ENCODE measurements at regions not wholly inside any gene's neighbourhood (a gene's known extent, or its start where the extent isn't known, plus 50 kb on each side); places are given as distances from the start of the nearest gene placed in this dataset.
A peak's percentile ranks its signal among the peaks of the same experiment; 100 is the strongest.

GRCh38 chr14:50020799-50021198, 95.6 kb downstream of the VCPKMT start:
- DNase-seq (ENCODE audit: low spot score in 2 of 2): no peak
- no peak for TF ChIP-seq POLR2A (IDR thresholded peaks at IDR 0.05)
- TF ChIP-seq, protein P1, sequence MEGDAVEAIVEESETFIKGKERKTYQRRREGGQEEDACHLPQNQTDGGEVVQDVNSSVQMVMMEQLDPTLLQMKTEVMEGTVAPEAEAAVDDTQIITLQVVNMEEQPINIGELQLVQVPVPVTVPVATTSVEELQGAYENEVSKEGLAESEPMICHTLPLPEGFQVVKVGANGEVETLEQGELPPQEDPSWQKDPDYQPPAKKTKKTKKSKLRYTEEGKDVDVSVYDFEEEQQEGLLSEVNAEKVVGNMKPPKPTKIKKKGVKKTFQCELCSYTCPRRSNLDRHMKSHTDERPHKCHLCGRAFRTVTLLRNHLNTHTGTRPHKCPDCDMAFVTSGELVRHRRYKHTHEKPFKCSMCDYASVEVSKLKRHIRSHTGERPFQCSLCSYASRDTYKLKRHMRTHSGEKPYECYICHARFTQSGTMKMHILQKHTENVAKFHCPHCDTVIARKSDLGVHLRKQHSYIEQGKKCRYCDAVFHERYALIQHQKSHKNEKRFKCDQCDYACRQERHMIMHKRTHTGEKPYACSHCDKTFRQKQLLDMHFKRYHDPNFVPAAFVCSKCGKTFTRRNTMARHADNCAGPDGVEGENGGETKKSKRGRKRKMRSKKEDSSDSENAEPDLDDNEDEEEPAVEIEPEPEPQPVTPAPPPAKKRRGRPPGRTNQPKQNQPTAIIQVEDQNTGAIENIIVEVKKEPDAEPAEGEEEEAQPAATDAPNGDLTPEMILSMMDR (IDR thresholded peaks at IDR 0.05): no peak
- intact Hi-C loops (cut with DNase I; ENCODE audit: low total_unique reads): no loop called here
- H3K4me3 ChIP-seq (ENCODE audit: low read depth, poor library complexity, severe bottlenecking): no peak overlapping the region

GRCh38 chr14:50021261-50022031, 94.9 kb downstream of the VCPKMT start:
- intact Hi-C loops (cut with DNase I; ENCODE audit: low total_unique reads): no loop called here
- TF ChIP-seq, protein P1 (IDR thresholded peaks at IDR 0.05): no peak
- no peak for TF ChIP-seq POLR2A (IDR thresholded peaks at IDR 0.05)
- 78 to 79% methylated on average over 5 of the region's 5 CpGs for WGBS, 2 donors
- DNase-seq (ENCODE audit: low spot score in 2 of 2): no peak
- no peak overlapping the region for H3K4me3 ChIP-seq (ENCODE audit: low read depth, poor library complexity, severe bottlenecking)

GRCh38 chr14:50022661-50023060, 93.7 kb downstream of the VCPKMT start:
- DNase-seq (ENCODE audit: low spot score in 2 of 2): no peak
- intact Hi-C loops (cut with DNase I; ENCODE audit: low total_unique reads): no loop called here
- 95 to 96% methylated on average over 3 of the region's 3 CpGs for WGBS, 2 donors
- H3K4me3 ChIP-seq (ENCODE audit: low read depth, poor library complexity, severe bottlenecking): no peak overlapping the region
- no peak for TF ChIP-seq POLR2A (IDR thresholded peaks at IDR 0.05)
- TF ChIP-seq, protein P1 (IDR thresholded peaks at IDR 0.05): no peak

DNA sequence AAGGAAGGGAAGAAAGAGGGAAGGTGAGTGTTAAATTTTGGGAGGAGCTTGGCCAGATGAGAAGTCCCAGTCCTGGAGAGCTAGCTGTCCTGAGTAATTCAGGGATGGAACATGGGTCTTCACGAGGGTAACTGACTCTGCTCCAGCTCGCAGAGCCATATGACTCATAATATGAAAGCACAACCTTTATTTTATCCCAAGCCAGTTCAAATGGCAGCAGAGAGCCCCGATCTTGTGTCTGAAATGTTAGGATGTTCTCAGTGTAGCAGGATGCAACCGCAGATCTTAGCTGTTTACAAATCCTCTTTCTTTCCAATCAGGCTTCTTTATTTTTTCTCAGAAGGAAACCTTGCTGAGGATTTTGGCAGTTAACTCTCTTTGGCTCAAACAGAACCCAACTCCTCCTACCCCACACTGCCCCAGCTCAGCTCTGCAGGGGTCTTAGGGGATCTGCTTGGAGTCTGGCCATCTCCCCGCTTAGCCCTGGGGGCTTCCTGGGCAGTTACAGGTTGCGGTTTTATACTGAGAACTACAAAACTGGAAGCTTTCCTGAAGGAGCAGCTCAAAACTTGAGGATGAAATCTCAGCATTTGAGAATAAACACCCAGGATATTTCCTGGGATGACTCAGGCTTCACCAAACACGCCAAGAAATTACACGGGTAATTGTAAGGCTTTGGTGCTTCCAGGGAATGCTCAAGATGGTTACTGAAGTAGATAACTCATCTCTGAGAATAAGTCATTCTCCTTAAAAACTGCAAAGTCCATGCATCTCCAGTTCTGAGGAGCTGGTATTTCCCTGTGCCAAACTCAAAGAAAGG, 92.5 kb downstream of the VCPKMT start:
- WGBS, 2 donors: 21 to 24% methylated on average over 8 of the region's 8 CpGs
- peak in 1 of 2 donors; percentile 47 for DNase-seq (ENCODE audit: low spot score in 2 of 2)
- intact Hi-C loops (cut with DNase I; ENCODE audit: low total_unique reads): no loop called here
- no peak for TF ChIP-seq POLR2A (IDR thresholded peaks at IDR 0.05)
- TF ChIP-seq, protein P1 (IDR thresholded peaks at IDR 0.05): no peak
- H3K4me3 ChIP-seq (ENCODE audit: low read depth, poor library complexity, severe bottlenecking): no peak overlapping the region

- no peak for DNase-seq (ENCODE audit: low spot score in 2 of 2)
- 61% methylated on average over 3 of the region's 3 CpGs for WGBS, 2 donors
- TF ChIP-seq POLR2A (IDR thresholded peaks at IDR 0.05): no peak
- TF ChIP-seq, protein P1 (IDR thresholded peaks at IDR 0.05): no peak
- no peak overlapping the region for H3K4me3 ChIP-seq (ENCODE audit: low read depth, poor library complexity, severe bottlenecking)
- intact Hi-C loops (cut with DNase I; ENCODE audit: low total_unique reads): no loop called here
These were observed 91.3 kb downstream of the VCPKMT start for GRCh38 chr14:50025073-50025472.

Measured in lower leg skin (tissue), 4 donors.